HepG2 (cell line): ENCODE measurements at regions not wholly inside any gene's neighbourhood (a gene's known extent, or its start where the extent isn't known, plus 50 kb on each side); places are given as distances from the start of the nearest gene placed in this dataset.

Experiments
- CCAR2 ChIP-seq: fragments of 200-400 bp; formaldehyde crosslinking; optimal IDR thresholded peaks from 2 replicates; pipeline ENCODE3; 2018; ENCODE audit warnings: low read depth, mild to moderate bottlenecking, low read length, moderate library complexity
- EZH2 ChIP-seq: conservative IDR thresholded peaks from 2 replicates; pipeline ENCODE4 v1.6.1; 2012; ENCODE audit warnings: mild to moderate bottlenecking, low read depth, low read length, moderate library complexity
- HNF4G ChIP-seq, 2 experiments: sonication (generic) in 1 of 2; formaldehyde crosslinking in 1 of 2; IDR thresholded peaks; 2 replicates each; pipeline versions ENCODE4 v1.4.0 to v1.6.1; 2011 to 2020; ENCODE audit warnings: borderline replicate concordance in 2 of 2, low read depth in 2 of 2, mild to moderate bottlenecking in 2 of 2, low read length in 1 of 2, missing genetic modification reagents in 1 of 2, moderate library complexity in 1 of 2
- SIN3B ChIP-seq: fragments of 150-350 bp; IDR thresholded peaks from 2 replicates; pipeline ENCODE4 v1.6.1; 2014; ENCODE audit warnings: low read length
- ZNF124 ChIP-seq: sonication (generic); formaldehyde crosslinking; IDR thresholded peaks from 2 replicates; pipeline ENCODE4 v1.4.0; 2020; ENCODE audit warnings: missing genetic modification reagents
- ZNF251 ChIP-seq: sonication (generic); formaldehyde crosslinking; IDR thresholded peaks from 2 replicates; pipeline ENCODE4 v1.9.0; 2021; ENCODE audit warnings: mild to moderate bottlenecking, missing genetic modification reagents
- ZNF550 ChIP-seq: sonication (generic); formaldehyde crosslinking; IDR thresholded peaks from 2 replicates; pipeline ENCODE4 v1.4.0; 2020; ENCODE audit warnings: mild to moderate bottlenecking, missing genetic modification reagents, borderline replicate concordance
- TF ChIP-seq, protein P1 (sequence below): sonication (generic); formaldehyde crosslinking; IDR thresholded peaks from 2 replicates; pipeline ENCODE4 v1.4.0; 2020; ENCODE audit warnings: missing genetic modification reagents

DNA sequence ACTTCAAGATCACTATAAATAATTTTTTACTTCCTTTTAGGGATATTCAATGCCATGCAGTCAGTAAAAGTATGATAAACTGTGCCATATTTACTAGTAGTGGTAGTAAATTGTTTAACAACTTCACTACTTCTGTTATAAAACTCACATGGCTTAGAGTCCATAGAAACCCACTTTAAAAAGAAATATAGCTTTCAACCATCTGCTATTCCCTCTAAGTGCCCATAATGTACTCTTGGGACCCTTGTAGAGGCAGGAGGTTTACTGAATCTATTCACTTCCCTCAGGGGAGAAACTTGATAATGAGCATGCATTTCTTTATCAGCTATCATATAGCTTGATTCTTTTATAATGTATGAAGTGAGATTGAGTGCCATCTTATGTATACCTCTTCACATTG, 1448.4 kb upstream of the ALCAM start:
- TF ChIP-seq SIN3B (no peak), EZH2 (no peak), ZNF124 (CRISPR knock-in tag) (no peak), ZNF550 (CRISPR knock-in tag) (no peak), CCAR2 (no peak), ZNF251 (no peak), HNF4G (IDR thresholded peaks at IDR 0.05; ENCODE audit: borderline replicate concordance, low read depth, low read length) (no peak), HNF4G (CRISPR knock-in tag; IDR thresholded peaks at IDR 0.05; ENCODE audit: borderline replicate concordance, low read depth) (no peak)
- TF ChIP-seq, protein P1, sequence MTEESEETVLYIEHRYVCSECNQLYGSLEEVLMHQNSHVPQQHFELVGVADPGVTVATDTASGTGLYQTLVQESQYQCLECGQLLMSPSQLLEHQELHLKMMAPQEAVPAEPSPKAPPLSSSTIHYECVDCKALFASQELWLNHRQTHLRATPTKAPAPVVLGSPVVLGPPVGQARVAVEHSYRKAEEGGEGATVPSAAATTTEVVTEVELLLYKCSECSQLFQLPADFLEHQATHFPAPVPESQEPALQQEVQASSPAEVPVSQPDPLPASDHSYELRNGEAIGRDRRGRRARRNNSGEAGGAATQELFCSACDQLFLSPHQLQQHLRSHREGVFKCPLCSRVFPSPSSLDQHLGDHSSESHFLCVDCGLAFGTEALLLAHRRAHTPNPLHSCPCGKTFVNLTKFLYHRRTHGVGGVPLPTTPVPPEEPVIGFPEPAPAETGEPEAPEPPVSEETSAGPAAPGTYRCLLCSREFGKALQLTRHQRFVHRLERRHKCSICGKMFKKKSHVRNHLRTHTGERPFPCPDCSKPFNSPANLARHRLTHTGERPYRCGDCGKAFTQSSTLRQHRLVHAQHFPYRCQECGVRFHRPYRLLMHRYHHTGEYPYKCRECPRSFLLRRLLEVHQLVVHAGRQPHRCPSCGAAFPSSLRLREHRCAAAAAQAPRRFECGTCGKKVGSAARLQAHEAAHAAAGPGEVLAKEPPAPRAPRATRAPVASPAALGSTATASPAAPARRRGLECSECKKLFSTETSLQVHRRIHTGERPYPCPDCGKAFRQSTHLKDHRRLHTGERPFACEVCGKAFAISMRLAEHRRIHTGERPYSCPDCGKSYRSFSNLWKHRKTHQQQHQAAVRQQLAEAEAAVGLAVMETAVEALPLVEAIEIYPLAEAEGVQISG (CRISPR knock-in tag): no peak
